ENCODE measurements at regions not wholly inside any gene's neighbourhood (a gene's known extent, or its start where the extent isn't known, plus 50 kb on each side); places are given as distances from the start of the nearest gene placed in this dataset.

GRCh38 chr16:51761001-51761400 lies 609.9 kb upstream of the SALL1 start:
- BruUV-seq (replicated peaks) = no TSS peak
- Histone ChIP-seq H3K79me2 (ENCODE audit: insufficient read depth, low read depth, low read length) (no peaks in the 10 kb centered on the region), H4K20me1 (ENCODE audit: insufficient read depth, low read length) (no peaks in the 10 kb centered on the region), H3K36me3 (ENCODE audit: insufficient read depth, low read length) (no peaks in the 10 kb centered on the region), H3K27ac (ENCODE audit: low read depth, low read length, poor library complexity, severe bottlenecking) (no peak overlapping the region), H3K9me2 (ENCODE audit: insufficient read depth, low read length) (no peaks in the 10 kb centered on the region), H3K9me3 (ENCODE audit: low read length) (no peaks in the 10 kb centered on the region), H2AFZ (ENCODE audit: low read length) (no peak overlapping the region), H3K4me2 (ENCODE audit: low read length) (no peak overlapping the region), H3K4me3 (ENCODE audit: low read depth, low read length, poor library complexity, severe bottlenecking) (no peak overlapping the region), H3K4me1 (ENCODE audit: insufficient read depth, low read length, poor library complexity, severe bottlenecking) (no peaks in the 10 kb centered on the region)
- DNase-seq (ENCODE audit: low spot score) = no peak
- intact Hi-C loops (cut with micrococcal nuclease; ENCODE audit: unreplicated experiment) = no loop called here
- ChIA-PET POLR2A (no interaction called here), CTCF (ENCODE audit: unreplicated experiment) (no interaction called here)
- TF ChIP-seq CTCF (conservative IDR thresholded peaks at IDR 0.05; ENCODE audit: low read length) (no peak), EZH2phosphoT487 (IDR thresholded peaks at IDR 0.05; ENCODE audit: borderline replicate concordance, low read depth, low read length) (no peak)

DNA sequence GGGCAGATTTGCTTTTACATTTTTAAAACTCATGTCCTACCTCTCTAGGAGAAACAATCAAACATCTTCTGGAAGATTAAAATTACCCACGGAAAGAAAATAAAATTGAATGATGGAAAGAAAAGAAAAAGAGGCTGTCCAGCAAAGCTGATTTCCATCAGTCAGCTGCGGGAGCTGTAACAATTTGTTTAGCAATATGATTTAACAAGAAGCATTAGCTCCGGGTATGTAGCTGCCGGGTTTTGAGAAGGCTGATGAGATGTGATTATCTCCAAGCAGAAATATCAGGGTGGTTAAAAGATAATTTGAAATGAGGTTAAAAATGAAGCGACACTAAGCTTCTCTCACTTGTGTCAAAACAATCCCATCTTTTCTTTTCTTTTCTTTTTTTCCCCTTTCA lies 608.9 kb upstream of the SALL1 start:
- Histone ChIP-seq H3K4me3 (ENCODE audit: low read depth, low read length, poor library complexity, severe bottlenecking) (no peak overlapping the region), H3K4me1 (ENCODE audit: insufficient read depth, low read length, poor library complexity, severe bottlenecking) (no peaks in the 10 kb centered on the region), H3K4me2 (ENCODE audit: low read length) (no peak overlapping the region), H3K9me2 (ENCODE audit: insufficient read depth, low read length) (no peaks in the 10 kb centered on the region), H3K9me3 (ENCODE audit: low read length) (no peaks in the 10 kb centered on the region), H2AFZ (ENCODE audit: low read length) (no peak overlapping the region), H3K27ac (ENCODE audit: low read depth, low read length, poor library complexity, severe bottlenecking) (no peak overlapping the region), H3K36me3 (ENCODE audit: insufficient read depth, low read length) (no peaks in the 10 kb centered on the region), H3K79me2 (ENCODE audit: insufficient read depth, low read depth, low read length) (no peaks in the 10 kb centered on the region), H4K20me1 (ENCODE audit: insufficient read depth, low read length) (no peaks in the 10 kb centered on the region)
- intact Hi-C loops (cut with micrococcal nuclease; ENCODE audit: unreplicated experiment) = no loop called here
- TF ChIP-seq CTCF (conservative IDR thresholded peaks at IDR 0.05; ENCODE audit: low read length) (no peak), EZH2phosphoT487 (IDR thresholded peaks at IDR 0.05; ENCODE audit: borderline replicate concordance, low read depth, low read length) (no peak)
- CTCF ChIA-PET (ENCODE audit: unreplicated experiment) = no interaction called here
- POLR2A ChIA-PET = no interaction called here
- no peak for DNase-seq (ENCODE audit: low spot score)
- no TSS peak for BruUV-seq (replicated peaks)

GRCh38 chr16:51759329-51759728 lies 608.3 kb upstream of the SALL1 start:
- H3K4me3 ChIP-seq (ENCODE audit: low read depth, low read length, poor library complexity, severe bottlenecking) = no peak overlapping the region

More at GRCh38 chr16:51759329-51759728, 608.3 kb upstream of the SALL1 start:
- no peak overlapping the region for H2AFZ ChIP-seq (ENCODE audit: low read length)
- CTCF ChIA-PET (ENCODE audit: unreplicated experiment) = no interaction called here
- H3K9me3 ChIP-seq (ENCODE audit: low read length) = no peaks in the 10 kb centered on the region
- no peaks in the 10 kb centered on the region for H3K4me1 ChIP-seq (ENCODE audit: insufficient read depth, low read length, poor library complexity, severe bottlenecking)
- no TSS peak for BruUV-seq (replicated peaks)
- TF ChIP-seq CTCF (conservative IDR thresholded peaks at IDR 0.05; ENCODE audit: low read length) (no peak), EZH2phosphoT487 (IDR thresholded peaks at IDR 0.05; ENCODE audit: borderline replicate concordance, low read depth, low read length) (no peak)
- no peak overlapping the region for H3K4me2 ChIP-seq (ENCODE audit: low read length)
- POLR2A ChIA-PET = no interaction called here
- no peak overlapping the region for H3K27ac ChIP-seq (ENCODE audit: low read depth, low read length, poor library complexity, severe bottlenecking)
- no peaks in the 10 kb centered on the region for H4K20me1 ChIP-seq (ENCODE audit: insufficient read depth, low read length)
- intact Hi-C loops (cut with micrococcal nuclease; ENCODE audit: unreplicated experiment) = no loop called here
- no peaks in the 10 kb centered on the region for H3K36me3 ChIP-seq (ENCODE audit: insufficient read depth, low read length)
- H3K9me2 ChIP-seq (ENCODE audit: insufficient read depth, low read length) = no peaks in the 10 kb centered on the region
- DNase-seq (ENCODE audit: low spot score) = no peak
- H3K79me2 ChIP-seq (ENCODE audit: insufficient read depth, low read depth, low read length) = no peaks in the 10 kb centered on the region

All from OCI-LY7 (cell line).